ENCODE measurements at regions not wholly inside any gene's neighbourhood (a gene's known extent, or its start where the extent isn't known, plus 50 kb on each side); places are given as distances from the start of the nearest gene placed in this dataset.

DNA sequence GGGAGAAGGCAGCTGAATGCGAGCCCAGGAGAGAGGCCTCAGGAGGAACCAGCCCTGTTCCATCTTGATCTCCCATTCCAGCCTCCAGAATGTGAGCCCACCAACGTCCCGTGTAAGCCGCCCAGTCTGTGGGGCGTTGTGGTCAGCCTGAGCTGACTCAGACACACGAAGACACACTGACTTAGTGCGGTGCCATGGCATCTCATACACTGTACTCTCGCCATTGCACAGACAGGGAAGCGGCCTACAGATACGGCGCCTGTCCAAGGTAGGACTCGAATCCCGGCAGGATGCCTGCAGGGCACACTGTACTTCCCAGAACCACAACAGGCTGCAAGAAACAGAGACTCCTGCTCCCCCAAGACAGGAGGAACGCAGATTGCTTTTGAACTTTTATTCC is 179.6 kb downstream of the CTTN start:
- 87% methylated on average over 14 of the region's 14 CpGs for WGBS
- Histone ChIP-seq H3K4me1 (ENCODE audit: insufficient read depth) (no peaks in the 10 kb centered on the region), H3K27ac (ENCODE audit: low read depth) (no peak overlapping the region), H3K36me3 (ENCODE audit: insufficient read depth) (no peaks in the 10 kb centered on the region), H3K4me3 (ENCODE audit: low read depth, low read length) (no peak overlapping the region)
- DNase-seq (ENCODE audit: extremely low spot score): no peak

DNA sequence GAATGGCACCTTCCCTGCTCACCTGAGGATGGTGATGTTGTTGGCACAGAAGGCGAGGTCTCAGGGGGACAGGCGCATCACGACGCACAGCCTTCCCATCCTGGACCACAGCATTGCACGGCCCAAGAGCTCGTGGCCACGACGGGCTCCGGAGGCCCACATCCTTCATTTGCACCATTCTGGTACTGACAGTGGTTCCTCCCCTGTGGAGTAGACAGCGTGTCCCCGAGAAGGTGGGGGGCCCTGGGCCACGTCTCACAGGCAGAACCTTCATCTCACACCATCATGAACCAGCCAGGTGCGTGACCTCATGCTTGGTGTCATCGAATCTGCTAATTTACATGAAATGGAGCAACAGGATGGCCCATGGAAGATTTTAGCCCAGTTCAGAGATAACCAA is 180.0 kb downstream of the CTTN start:
- H3K4me3 ChIP-seq (ENCODE audit: low read depth, low read length): no peak overlapping the region
- no peak for DNase-seq (ENCODE audit: extremely low spot score)
- WGBS: 90% methylated on average over 14 of the region's 14 CpGs
- H3K4me1 ChIP-seq (ENCODE audit: insufficient read depth): no peaks in the 10 kb centered on the region
- no peak overlapping the region for H3K27ac ChIP-seq (ENCODE audit: low read depth)
- H3K36me3 ChIP-seq (ENCODE audit: insufficient read depth): no peaks in the 10 kb centered on the region

DNA sequence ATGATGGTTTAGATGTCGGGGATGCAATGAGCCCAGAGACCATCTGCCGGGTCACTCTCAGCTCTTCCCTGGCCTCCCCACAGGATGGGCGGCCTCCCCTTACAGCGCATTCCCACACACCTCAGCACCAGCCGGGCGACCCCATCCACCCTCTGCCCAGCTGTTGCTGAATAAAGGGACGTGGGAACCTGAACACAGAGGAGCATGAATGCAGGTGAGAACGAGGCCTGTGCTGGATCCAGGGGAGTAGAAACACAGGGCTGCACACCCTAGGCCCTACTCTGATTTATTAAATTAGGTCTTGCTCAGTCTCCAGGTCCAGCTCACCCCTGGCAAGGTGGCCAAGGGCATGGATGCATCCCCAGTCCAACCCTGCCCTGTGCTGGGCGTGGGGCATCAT is 180.5 kb downstream of the CTTN start:
- Histone ChIP-seq H3K27ac (ENCODE audit: low read depth) (no peak overlapping the region), H3K36me3 (ENCODE audit: insufficient read depth) (no peaks in the 10 kb centered on the region), H3K4me3 (ENCODE audit: low read depth, low read length) (no peak overlapping the region), H3K4me1 (ENCODE audit: insufficient read depth) (no peaks in the 10 kb centered on the region)
- DNase-seq (ENCODE audit: extremely low spot score): no peak
- WGBS: 89% methylated on average over 9 of the region's 9 CpGs

DNA sequence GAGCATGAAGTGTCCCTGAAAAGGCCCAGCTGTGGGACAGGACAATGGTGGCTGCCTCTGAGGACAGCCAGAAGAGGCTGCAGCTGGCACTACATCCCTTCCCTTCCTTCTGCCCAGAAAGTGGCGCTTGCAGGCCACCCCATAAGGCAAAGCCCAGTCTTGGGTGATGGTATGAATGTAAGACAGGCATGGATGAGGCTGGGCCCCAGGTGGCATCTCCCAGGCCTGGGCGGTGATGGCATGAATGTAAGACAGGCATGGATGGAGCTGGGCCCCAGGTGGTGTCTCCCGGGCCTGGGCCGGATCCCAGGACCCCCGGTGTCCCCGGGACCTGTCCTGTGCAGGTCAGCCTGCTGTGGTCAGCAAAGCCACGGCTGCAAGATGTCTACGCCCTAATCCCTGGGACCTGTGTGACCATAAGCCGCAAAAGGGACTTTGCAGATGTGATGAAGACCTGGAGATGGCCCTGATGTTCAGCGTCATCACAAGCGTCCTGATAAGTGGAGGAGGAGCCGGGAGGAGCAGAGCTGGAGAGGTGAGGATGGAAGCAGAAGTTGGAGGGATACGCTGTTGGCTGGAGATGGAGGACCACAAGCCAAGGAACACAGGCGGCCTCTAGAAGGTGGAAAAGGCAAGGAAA is 181.1 kb downstream of the CTTN start:
- no peak overlapping the region for H3K27ac ChIP-seq (ENCODE audit: low read depth)
- no peaks in the 10 kb centered on the region for H3K36me3 ChIP-seq (ENCODE audit: insufficient read depth)
- no peak overlapping the region for H3K4me3 ChIP-seq (ENCODE audit: low read depth, low read length)
- no peaks in the 10 kb centered on the region for H3K4me1 ChIP-seq (ENCODE audit: insufficient read depth)
- no peak for DNase-seq (ENCODE audit: extremely low spot score)
- WGBS: 93% methylated on average over 14 of the region's 14 CpGs

DNA sequence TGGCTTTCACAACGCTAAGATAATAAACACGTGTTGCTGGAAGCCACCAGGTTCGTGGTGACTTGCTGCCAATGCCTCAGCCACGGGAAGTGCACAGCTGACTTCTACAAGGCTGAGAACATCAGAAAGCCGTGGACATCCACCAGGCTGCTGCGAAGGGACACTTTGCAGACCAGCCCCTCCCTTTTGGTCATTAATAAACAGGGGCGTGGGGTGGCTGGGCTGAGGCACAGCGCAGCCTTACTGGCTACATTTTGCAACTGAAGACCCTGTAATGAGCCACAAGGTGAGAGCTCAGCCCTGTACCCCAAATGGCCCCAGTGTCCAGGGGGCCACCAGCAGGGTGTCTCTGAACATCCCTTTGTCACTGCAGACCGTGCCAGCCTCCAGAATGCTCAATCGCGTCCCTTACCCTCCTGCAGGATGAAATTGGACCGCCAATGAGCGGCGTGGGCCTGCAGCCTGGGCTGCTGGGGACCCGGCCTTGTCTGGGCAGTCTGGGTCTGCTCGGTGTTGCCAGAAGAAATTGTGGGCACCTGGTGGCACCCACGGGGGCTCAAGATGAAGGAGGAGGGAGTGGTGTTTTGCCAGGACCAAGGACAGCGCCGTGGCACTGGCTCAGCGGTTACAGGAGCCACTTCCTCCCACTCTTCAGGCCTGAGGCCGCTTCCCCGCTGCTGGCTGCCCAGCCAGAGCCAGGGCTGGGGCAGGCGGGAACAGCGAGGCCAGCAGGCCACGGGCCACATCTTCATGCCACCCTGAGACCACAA is 181.9 kb downstream of the CTTN start:
- WGBS: 74% methylated on average over 25 of the region's 25 CpGs
- no peaks in the 10 kb centered on the region for H3K4me1 ChIP-seq (ENCODE audit: insufficient read depth)
- no peak overlapping the region for H3K27ac ChIP-seq (ENCODE audit: low read depth)
- H3K4me3 ChIP-seq (ENCODE audit: low read depth, low read length): no peak overlapping the region
- DNase-seq (ENCODE audit: extremely low spot score): no peak
- no peaks in the 10 kb centered on the region for H3K36me3 ChIP-seq (ENCODE audit: insufficient read depth)

DNA sequence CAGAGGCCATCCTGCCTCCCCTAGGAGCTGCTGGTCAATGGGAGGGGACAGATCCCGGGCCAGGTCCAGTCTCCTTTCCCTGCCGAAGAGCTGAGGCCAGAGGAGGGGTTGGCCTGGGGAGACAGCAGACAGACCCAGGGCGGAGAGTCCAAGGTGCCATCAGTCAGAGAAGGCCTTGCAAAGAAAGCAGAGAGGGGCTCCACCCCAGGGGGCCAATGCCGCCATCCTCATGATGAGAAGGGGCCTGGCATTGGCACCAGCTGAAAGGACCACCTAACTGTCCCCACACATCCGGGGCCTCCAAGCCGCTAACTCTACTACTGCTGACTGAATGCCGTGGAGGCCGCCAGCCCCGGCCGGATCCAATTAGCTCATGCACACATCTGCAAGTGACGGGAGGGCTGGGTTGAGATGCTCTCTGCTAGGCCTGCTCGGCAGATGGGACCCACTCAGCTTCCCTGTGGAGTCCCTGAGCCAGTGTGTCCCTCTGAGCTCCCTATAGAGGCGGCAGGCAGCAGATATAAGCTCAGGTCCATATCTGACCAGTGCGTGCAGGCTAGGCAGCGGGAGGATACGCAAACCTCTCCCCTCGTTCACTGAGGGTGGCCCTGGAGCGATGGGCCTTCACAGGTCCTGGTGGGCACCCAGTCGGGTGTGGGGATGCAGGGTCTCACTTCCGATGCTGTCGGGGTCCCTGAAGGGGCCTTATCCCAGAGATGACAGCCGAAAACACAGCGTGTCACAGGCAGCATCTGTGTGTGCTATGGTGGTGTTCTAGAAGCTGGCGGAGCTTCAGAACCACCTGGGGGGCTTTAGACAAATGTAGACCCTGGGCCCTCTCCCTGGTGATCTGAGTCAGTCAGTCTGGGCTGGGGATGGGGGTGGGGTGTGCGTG is 183.9 kb downstream of the CTTN start:
- no peak overlapping the region for H3K27ac ChIP-seq (ENCODE audit: low read depth)
- H3K36me3 ChIP-seq (ENCODE audit: insufficient read depth): no peaks in the 10 kb centered on the region
- H3K4me3 ChIP-seq (ENCODE audit: low read depth, low read length): no peak overlapping the region
- DNase-seq (ENCODE audit: extremely low spot score): no peak
- 84% methylated on average over 25 of the region's 25 CpGs for WGBS
- H3K4me1 ChIP-seq (ENCODE audit: insufficient read depth): no peaks in the 10 kb centered on the region

DNA sequence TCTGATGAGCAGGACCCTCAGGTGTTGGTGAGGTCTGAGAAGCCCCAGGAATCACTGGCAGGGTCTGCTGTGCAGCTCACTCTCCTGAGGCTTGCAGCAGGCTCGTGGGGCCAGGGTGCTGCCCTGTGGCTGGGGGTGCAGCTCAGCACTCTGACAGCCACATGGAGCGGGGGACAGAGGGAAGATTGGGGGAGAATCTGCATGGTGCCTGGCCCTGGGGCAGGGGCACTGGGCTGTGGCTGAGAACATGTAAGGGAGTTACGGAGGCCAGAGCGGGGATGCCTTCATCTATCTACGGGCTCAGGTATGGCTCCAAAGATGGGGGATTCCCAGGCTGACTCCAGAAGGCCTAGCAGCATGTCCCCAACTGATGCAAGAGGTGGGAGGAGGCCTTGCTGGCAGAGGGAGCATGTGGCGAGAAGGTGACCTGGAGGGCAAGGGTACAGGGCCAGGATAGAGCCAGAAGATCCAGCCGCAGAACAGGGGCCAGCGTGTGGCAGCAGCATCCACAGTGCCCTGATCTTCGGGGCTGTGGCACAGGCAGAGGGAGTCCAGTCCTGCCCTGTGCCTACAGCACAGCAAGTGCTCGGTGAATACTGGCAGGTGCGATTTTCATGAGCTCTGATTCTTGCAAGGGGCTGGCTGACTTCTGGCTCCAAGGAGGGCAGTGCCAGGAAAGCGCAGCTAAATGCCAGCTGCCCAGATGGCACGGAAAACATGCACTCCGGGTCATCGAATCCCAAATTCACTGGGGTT is 184.7 kb downstream of the CTTN start:
- H3K4me1 ChIP-seq (ENCODE audit: insufficient read depth): no peaks in the 10 kb centered on the region
- DNase-seq (ENCODE audit: extremely low spot score): no peak
- H3K27ac ChIP-seq (ENCODE audit: low read depth): no peak overlapping the region
- 86% methylated on average over 15 of the region's 15 CpGs for WGBS
- no peak overlapping the region for H3K4me3 ChIP-seq (ENCODE audit: low read depth, low read length)
- no peaks in the 10 kb centered on the region for H3K36me3 ChIP-seq (ENCODE audit: insufficient read depth)

DNA sequence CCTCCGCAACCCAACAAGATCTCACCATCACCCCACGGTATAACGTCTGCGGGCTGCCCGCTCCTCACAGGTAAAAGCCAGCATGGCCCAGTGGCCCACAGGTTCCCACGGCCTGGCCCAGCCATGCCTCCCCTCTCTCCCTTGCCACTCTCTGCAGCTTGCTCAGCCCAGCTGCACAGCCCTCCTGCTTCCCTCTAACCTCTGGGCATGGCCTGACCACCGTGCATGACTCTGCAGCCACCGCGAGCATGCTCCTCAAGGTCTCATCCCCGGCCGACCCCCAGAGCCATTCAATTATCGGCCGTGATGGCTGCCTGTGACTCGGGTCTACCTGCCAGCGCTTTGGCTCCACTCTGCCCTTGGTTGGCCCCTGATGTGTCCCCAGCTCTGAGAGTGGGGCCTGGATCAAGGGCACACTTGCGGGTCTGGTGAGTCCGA is 185.5 kb downstream of the CTTN start:
- no peak overlapping the region for H3K4me3 ChIP-seq (ENCODE audit: low read depth, low read length)
- DNase-seq (ENCODE audit: extremely low spot score): no peak
- H3K4me1 ChIP-seq (ENCODE audit: insufficient read depth): no peaks in the 10 kb centered on the region
- no peak overlapping the region for H3K27ac ChIP-seq (ENCODE audit: low read depth)
- no peaks in the 10 kb centered on the region for H3K36me3 ChIP-seq (ENCODE audit: insufficient read depth)
- 88% methylated on average over 17 of the region's 17 CpGs for WGBS

DNA sequence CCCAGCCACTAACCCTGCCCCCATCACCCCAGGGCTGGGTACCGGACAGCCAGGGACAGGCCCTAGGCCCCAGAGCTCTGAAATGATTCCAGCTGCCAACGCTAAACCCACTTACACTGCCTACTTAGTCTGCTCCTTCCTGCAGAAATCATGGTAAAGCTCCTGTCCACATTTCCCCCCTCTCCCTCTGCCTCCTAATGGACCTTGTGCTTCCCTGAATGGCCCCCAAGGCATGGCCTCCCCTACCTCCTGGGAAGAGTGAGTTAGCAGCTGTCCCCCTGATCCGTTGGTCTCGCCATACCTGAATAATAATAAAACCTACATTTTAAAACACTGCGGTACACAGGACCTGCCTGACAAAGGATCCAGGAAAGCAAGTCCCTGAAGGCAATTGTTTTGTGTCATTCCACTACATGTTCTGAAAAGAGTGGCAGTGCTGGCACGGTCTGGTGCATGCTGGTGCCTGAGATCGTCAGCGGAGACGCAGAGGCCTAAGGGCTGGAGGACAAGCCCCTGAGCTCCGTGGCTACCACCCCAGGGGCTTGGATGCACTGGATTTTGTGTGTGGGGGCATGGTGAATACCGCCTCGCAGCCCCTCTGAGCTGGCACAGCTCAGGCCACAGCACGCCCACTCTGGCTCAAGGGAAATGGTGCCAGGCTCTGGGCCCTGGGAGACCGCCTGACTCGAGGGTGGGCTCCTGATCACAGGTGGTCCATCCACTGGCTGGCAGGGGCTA is 186.3 kb downstream of the CTTN start:
- 83% methylated on average over 15 of the region's 15 CpGs for WGBS
- Histone ChIP-seq H3K36me3 (ENCODE audit: insufficient read depth) (no peaks in the 10 kb centered on the region), H3K27ac (ENCODE audit: low read depth) (no peak overlapping the region), H3K4me3 (ENCODE audit: low read depth, low read length) (no peak overlapping the region), H3K4me1 (ENCODE audit: insufficient read depth) (no peaks in the 10 kb centered on the region)
- DNase-seq (ENCODE audit: extremely low spot score): no peak

DNA sequence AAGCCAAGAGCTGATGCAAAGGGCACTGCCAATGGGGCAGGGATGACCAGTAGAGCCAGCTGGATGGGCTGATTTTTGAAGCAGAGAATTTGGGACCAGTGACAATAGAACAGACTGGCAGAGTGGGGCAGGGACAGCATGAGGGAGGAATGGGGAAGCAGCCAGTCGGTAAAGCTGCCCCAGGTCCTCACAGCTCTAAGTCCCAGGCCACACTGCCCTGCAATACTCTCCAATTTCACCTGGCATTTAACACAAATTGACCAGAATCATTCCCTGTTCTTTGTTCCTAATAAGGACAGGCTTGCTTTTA is 186.9 kb downstream of the CTTN start:
- no peak for DNase-seq (ENCODE audit: extremely low spot score)
- 75% methylated on average over 1 of the region's 1 CpG for WGBS
- H3K4me1 ChIP-seq (ENCODE audit: insufficient read depth): no peaks in the 10 kb centered on the region

DNA sequence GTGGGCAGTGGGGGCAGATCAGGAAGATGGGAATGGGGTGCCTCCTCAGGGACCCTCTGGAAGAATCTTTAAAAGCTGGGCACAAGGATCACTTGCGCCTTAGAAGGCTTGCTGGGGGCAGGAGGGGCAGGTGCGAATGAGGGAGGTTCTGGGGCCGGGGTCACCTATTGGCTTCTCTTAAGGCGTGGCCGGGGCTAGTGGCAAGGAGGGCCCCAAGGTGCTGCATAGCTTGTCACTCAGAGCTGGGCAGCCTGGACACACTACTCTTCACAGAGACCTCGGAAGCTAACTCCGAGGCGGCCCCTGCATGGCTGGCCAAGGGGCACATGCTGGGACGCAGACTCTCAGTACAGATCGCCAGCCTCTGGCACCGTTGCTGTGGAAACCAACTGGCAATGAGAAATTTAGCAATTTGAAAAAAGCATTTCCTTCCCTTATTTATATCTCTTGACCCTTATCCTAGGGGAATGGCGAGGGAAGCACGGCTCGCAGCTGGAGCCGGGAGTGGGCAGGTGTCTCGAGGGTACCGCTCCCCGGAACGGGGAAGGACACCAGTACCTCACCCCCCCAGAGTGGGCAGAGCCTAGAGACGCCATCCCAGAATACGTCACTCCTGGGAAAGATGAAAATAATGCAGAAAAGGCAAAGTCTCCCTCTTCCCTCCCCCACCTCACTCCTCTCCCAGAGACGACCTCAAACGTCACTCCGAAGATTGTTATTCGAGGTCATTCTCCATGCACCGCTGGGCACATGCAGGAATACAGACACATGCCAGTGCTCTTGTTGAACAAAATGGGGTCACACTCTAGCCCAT is 188.1 kb downstream of the CTTN start:
- Histone ChIP-seq H3K4me3 (ENCODE audit: low read depth, low read length) (no peak overlapping the region), H3K36me3 (ENCODE audit: insufficient read depth) (no peaks in the 10 kb centered on the region), H3K27ac (ENCODE audit: low read depth) (no peak overlapping the region), H3K4me1 (ENCODE audit: insufficient read depth) (no peaks in the 10 kb centered on the region)
- no peak for DNase-seq (ENCODE audit: extremely low spot score)
- 88% methylated on average over 26 of the region's 26 CpGs for WGBS

More for the DNA sequence above, 186.9 kb downstream of the CTTN start:
- Histone ChIP-seq H3K4me3 (ENCODE audit: low read depth, low read length) (no peak overlapping the region), H3K27ac (ENCODE audit: low read depth) (no peak overlapping the region), H3K36me3 (ENCODE audit: insufficient read depth) (no peaks in the 10 kb centered on the region)

DNA sequence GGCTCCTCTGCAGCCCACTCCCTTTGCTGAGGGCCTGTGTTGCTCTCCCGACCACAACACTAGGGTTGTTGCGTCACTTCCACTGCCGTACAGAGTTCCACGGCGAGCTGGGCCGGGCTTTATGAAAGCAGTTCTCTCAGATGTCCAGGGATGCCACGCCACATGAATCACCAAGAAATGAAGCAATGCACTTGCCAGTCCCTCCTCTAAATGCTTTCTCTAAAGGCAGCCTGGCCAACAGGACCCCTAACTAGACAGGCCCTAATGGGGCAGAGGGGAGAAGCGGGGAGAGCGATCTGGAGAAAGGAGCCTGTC is 188.7 kb downstream of the CTTN start:
- no peaks in the 10 kb centered on the region for H3K36me3 ChIP-seq (ENCODE audit: insufficient read depth)
- H3K27ac ChIP-seq (ENCODE audit: low read depth): no peak overlapping the region
- no peaks in the 10 kb centered on the region for H3K4me1 ChIP-seq (ENCODE audit: insufficient read depth)
- WGBS: 82% methylated on average over 9 of the region's 9 CpGs
- no peak overlapping the region for H3K4me3 ChIP-seq (ENCODE audit: low read depth, low read length)
- no peak for DNase-seq (ENCODE audit: extremely low spot score)
